ENCODE measurements at regions not wholly inside any gene's neighbourhood (a gene's known extent, or its start where the extent isn't known, plus 50 kb on each side); places are given as distances from the start of the nearest gene placed in this dataset.
A peak's percentile ranks its signal among the peaks of the same experiment; 100 is the strongest.
"Not testable (repeated sequence)": the region's sequence is repeated elsewhere in the genome, so short reads cannot be mapped to it uniquely, and the experiment has no call there.

DNA sequence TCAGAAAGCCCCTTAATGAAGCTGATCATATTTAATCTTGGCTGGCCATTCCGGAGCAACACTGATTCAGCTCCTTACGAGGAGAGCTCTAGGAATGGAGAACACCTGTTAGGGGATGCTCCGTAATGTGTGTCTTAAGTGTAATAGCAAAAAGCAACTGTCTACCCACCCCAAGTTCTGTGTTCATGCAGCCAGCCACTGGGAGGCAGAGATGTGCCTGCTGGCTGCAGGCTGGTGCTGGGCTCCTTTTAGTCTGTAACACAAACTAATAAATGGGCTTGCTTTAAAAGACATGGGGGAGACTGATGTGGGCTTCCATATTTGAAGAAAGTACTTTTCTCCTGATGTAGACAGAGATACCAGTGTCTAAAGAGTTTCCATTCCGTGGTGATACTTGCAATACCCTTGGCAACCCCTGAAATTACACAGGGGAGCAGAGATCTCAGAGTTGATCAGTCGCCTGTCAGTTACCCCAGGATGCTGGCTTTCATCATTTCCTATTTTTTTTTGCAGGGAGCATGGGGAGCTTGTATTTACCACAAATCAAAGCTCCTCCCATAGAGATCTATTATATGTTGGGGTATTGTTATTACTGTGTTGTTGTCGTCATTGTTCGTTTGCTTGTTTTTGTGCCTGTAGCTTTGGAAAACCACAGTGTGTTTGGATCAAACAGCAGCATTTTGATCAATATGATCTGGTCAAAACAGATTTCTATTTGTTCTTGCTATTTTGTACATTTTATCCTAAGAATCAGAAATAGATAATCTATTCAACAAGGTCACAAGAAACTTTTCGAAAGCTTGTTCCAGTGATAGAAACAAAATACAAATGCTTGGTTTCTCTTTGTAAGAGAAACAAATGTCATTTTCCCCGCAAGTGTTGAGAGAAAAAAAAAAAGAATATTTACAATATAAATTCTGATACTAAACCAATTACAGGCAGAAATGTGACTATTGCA is 65.8 kb downstream of the MTX3 start:
- DNase-seq, result peak; percentile 19

DNA sequence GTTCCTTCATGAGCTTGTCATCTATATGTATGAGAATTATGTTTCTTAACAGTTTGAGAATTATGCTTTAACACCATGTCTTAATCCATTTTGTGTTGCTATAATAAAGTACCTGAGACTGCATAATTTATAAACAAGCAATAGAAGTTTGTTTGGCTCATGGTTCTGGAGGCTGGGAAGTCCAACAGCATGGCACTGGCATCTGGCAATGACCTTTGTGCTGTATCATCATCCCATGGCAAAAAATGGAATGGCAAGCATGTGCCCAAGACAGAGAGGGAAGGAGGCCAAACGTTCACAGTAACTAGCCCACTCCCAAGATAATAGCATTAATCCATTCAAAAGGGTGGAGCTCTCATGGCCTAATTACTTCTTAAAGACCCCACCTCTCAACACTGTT is 67.6 kb downstream of the MTX3 start:
- DNase-seq, result no peak

DNA sequence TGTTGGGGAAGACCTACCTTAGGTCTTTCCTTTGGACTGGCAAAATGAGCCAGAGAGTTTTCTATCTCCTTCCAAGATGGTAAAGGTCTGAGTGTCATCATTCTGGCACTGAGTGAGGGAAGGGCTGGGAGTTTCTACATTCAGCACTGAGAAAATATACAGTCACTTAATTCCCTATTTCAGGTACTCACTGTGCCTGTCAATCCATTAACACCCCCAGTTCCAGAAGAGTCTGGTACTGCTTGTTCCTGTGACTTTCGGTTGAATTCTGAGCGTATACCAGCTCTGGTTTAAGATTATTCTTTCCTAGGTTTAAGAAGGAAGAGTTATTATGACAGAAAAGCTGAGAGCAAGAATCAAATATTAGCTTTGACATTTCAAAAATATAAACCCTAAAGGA is 68.4 kb downstream of the MTX3 start:
- DNase-seq, result no peak

DNA sequence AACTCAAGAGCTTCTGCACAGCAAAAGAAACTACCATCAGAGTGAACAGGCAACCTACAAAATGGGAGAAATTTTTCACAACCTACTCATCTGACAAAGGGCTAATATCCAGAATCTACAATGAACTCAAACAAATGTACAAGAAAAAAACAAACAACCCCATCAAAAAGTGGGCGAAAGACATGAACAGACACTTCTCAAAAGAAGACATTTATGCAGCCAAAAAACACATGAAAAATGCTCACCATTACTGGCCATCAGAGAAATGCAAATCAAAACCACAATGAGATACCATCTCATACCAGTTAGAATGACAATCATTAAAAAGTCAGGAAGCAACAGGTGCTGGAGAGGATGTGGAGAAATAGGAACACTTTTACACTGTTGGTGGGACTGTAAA is 83.6 kb downstream of the MTX3 start:
- DNase-seq, result not testable (repeated sequence)

DNA sequence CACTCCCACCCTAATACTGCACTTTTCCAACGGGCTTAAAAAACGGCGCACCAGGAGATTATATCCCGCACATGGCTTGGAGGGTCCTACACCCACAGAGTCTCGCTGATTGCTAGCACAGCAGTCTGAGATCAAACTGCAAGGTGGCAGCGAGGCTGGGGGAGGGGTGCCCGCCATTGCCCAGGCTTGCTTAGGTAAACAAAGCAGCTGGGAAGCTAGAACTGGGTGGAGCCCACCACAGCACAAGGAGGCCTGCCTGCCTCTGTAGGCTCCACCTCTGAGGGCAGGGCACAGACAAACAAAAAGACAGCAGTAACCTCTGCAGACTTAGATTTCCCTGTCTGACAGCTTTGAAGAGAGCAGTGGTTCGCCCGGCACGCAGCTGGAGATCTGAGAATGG is 88.5 kb downstream of the MTX3 start:
- DNase-seq, result not testable (repeated sequence)

DNA sequence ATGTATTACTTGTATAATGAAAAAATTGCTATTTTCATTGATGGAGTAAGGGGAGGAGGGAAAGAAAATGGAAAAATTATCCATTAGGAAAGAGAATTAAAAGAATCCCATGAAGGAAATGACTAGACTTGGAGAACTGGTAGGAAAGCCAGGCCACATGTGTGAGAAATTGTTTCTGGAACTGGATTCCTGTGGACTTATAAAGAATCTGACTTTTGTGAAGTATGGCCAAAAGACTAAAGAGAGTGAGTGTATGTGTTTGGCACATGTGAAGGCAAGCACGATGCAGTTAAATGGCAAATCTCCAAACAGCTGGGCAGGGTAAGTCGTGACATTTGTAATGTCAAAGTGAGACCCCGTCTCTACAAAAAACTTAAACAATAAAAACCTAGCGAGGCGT is 89.4 kb downstream of the MTX3 start:
- DNase-seq, result no peak

DNA sequence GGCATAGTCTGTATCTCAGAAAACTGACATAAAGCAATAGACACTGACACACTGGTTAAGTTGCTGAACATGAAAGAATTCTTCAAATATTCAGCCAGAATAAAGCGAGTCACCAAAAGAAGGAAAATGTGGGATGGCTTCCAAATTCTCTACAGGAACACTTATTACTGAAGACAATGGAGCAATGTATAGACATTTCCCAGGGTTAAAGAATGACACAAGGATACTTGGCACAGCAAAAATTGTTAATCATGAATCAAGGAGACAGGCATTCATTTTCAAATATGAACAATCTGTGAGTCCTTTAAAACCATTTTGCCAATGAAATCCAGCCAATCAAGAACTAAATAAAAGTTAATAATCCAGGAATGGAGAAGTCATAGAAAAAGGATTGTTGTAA is 92.5 kb downstream of the MTX3 start:
- no peak for DNase-seq

DNA sequence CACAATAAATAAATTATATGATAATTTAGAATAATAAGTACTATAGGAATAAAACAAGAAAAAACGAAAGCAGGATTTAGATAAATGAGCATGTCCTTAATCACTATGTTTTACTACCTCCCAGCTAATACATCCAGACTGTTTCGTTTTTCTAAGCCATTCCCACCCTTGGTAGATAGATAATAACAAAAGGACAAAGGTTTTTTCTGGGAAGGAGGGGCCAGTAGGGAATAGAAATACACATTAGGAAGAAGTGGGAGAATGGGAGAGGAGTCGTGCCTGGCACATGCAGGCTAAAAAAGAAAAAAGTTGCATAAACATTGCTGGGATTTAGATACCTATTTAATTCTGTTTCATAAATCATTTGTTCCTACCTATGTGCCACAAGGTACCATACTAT is 97.1 kb downstream of the MTX3 start:
- DNase-seq, result no peak

DNA sequence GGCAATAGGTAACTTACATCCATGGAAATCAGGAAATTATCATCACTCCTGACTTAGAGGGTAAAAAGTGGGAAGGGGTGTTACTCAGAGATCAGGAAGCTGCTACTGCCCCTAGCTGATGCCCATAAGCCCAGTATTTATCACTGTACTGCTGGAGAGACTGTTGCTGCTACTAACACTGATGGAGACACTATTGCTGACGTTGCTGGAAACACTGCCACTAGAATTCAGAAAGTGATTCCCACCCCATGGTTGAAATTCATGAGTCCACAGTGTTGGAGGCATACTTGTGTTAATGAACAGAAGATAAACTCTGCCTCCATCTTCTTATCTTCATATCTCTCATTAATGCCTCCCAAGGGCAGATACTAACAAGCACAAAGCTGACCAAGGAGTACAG is 97.6 kb downstream of the MTX3 start:
- no peak for DNase-seq

DNA sequence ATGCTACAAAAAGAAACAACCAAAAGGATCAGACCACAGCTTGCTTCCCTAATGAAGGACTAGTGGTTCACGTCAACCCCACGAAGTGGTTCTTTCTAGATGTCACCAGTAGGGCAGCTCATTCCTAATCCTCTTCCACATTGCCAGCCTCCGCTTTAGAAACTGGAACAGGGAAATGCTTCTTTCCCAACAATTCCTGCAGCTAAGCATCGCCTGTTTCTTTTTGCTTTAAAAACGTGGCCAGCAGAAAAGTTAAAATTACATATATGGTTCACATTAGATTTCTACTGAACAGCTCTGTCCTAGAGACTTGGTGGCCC is 100.2 kb downstream of the MTX3 start:
- no peak for DNase-seq

DNA sequence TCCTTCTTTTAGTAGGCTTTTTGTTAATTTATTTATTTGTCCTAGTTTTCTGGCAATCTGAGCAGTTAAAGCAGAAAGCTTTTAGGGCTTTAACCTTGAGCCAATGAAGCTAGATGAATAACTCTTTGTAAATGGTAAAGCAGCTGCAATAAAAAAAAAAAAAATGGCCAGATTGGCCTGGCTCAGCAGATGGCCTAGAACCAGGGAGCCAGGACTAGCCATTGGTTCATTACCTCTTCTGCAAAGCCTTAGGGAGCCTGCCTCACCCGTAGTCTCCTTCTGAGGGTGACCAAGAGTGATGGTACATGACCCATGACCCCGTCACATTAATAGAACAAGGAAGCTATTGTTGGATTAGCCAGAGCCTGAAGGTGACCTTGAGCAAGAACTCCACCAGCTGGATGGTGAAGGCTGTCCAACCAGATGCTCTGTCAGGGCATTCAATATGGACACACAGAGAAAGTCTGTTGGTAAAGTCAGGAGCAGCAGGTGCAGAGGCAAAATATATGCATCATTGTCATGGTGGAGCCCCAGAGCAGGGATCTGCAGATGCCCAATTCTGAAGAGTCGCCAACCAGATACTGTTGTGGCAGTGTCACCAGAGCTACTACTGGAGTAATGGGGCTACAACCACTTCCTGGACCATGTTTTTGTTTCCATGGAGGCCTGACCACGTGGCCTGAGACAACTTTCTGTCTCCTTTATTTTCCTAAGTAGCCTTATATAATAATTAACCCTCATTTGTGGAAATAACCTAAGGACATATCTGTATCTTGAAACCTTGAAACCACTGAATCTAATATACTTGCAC is 100.7 kb downstream of the MTX3 start:
- no peak for DNase-seq

DNA sequence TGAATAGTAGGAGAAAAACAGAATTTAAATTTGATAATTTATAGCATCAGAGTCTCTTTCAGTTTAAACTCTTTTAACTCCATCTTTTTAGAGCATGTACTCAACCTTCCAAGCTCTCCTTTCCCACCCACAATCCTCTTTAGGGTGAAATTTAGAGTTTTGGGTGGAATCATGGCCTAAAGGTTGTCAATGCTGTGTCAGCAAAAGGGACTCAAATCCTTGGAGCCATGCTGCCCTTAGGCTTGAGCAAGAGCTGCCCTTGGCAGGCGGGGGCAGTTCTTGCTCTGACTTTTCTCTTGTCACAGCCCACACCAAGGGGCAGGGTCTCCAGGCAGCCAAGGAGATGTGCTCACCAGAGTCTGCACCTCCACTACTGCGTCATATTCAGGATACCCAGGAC is 102.4 kb downstream of the MTX3 start:
- no peak for DNase-seq

DNA sequence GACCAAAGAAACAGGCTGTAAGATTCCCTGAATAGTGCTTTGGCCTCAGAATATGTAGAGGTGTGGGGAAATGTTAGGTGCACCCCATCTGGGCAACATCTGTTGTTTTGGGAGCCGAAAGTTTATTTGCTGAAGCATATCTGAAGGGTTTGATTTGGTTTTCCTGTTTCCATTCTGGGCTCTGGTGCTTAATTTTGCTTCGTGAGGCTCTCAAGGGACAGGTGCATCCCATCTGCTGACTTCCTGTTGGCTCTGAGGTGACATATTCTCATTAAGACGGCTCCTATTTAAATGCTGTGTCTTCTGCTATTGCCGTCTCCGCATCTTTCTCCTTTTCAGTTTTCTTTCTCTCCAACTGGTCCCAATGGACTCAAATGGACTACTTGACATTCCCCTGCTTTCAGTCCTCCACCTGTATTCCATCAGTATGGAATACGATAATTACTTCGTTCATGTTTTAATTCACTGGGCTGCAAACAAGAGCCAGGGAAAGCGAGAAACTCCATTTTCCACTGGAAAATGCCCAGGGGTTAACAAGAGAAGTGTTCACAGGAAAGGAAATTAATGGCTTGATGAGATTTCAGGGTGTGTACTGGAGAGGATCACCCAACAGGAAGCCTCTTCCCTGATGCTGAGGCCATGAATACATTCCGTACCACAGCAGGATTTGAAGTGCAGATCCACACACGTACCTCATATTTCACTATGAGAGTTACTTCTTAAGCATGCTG is 104.0 kb downstream of the MTX3 start:
- DNase-seq, result no peak

DNA sequence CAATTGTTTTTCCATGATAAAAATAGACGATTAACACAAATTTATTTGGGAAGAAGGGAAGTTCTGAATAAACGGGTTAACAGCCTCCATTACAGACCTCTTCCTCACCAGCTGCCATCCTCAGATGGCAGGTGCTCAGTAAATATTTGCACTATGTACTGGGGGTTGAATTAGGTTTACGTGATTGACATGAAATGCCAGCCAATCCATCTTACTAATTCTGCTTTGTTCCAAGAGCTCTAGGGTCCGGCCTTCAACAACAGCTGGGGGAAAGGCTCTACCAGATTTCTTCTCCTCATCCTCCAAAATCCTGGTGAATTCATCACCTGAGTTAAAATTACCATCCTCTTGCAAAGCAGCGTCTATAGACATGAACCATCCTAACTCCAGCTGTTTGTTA is 104.6 kb downstream of the MTX3 start:
- no peak for DNase-seq

DNA sequence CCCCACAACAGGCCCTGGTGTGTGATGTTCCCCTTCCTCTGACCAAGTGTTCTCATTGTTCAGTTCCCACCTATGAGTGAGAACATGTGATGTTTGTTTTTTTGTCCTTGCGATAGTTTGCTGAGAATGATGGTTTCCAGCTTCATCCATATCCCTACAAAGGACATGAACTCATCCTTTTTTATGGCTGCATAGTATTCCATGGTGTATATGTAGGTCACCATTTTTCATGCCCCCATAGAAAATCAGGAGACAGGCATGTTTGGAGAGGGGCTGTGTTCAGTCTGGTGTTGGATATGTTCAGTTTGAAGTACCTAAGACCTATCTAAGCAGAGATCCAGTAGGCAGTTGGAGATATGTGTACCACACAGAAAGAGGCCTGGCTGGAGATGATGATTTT is 111.2 kb downstream of the MTX3 start:
- DNase-seq, result not testable (repeated sequence)

DNA sequence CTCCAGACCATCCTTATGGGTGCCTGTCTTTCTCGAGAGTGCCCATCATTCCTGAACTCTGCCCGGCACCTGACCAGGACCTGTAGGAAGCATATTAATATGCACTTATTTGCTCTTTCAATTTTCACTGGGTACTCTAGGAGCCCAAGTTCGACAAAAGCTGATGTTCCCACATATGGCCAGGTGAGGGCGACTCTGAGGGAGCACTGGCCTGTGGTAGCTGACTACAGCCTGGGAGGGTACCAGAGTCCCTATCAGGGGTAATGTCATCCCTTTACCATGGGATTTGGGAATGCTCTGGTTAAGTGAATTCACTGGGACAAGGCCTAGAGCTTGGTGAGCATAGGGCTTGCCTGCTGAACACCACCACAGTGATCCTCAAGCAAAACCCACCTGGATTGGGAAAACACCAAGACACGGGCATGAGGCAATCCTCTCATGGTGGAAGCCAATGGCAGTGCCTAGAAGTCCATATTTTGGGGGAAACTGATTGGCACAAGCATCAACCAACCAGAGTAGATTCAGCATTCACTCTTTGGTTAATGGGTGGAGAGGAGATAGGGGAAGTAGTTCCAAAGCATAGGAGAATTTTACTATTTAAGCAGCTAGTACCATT is 112.2 kb downstream of the MTX3 start:
- DNase-seq, result no peak

DNA sequence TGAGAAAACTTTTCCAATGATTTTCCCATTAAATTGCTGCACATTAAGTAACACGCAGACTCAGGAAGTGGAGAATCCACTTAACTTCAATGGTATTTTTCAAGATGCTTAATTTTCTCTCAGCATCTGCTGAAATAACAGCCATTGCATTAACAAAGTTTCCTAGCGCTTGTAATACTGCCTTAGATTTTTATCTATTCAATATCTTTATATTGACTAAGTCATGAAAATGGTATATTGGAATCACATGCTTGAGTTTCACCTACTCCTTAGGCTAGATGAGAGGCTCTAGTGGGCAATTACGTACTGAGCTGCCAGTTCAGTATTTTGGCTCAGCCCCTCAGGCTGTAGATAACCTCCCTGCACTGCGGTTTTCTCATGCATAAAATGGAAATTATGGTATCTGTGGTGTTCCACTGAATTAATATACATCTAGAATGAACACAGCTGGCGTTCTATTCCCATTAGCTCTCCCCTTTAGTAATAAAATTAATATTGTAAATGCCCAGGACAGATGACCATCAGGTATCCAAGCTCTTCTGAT is 112.9 kb downstream of the MTX3 start:
- no peak for DNase-seq

DNA sequence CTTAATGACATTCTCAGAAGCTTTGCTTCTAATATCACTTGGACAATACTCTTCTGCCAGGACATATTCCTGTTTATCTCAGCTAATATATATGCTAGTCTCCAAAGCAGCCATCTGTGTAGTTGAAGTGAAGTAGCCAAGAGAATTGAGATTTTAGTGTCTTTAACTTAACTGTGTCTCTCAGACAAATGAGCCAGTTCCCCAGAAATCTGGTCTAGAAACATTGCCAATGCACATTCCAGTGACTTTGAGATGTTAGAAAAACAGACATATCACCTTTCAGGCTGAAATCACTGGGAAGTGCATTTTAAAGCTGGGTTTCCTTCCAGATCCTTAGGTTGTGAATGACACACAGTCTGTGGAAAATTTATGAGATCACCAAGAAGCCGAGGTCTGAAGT is 114.6 kb downstream of the MTX3 start:
- DNase-seq, result no peak

DNA sequence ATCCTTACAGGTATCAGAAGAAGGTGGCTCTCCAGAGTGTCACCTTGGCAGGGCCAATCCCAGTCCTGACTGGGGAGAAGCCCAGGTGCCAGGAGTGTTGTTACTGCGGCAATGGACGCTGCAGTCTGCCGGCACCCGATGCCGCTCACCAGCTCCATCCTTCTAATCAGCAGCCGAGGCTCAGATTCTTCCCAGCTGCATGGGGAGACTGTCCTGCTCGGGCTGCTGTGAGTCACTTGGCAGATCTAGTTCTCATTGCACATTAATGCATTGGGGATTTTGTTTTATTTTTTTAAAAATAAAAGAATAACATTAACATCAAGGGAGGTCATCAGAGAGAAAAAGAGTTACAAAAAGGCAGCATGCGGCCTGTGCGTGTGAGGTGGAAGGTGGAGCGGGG is 115.8 kb downstream of the MTX3 start:
- DNase-seq, result no peak

DNA sequence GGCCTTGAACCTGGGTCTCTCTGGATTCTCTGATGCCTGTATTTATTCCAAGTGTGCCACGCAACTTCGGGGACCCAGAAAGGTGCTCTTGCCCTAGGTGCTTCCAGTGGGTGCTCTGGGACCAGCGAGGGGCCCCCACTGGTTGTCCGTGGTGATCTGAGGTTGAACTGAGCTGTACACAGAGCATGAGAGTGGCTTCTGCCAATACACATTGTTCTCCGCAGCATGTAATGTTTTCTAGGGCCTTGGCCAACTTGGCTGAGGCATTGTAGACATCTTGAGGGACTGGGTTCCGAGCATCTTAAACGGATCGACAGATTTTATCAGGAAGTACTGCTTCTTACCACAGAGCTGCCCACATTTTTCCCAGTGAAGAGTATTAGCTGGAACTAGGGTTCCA is 117.9 kb downstream of the MTX3 start:
- no peak for DNase-seq

DNA sequence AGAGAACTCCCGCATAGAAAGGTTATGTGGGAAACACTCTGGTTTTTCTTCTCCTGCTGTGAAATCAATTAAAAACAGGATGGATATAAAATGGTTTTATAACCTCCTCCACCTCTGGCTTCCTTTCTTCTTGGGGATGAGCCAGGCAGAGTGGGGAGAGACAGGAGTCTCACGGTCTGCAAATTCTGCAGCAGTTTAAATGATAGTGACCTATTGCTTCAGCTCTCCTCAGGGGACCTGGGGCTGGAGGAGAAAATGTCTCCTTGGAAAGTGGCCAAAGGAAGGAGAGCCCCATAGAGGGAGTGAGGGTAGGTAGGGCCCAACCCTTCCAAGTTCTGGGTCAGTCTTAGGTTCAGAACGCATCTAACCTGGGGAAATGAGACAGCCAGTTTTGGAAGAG is 118.8 kb downstream of the MTX3 start:
- no peak for DNase-seq

DNA sequence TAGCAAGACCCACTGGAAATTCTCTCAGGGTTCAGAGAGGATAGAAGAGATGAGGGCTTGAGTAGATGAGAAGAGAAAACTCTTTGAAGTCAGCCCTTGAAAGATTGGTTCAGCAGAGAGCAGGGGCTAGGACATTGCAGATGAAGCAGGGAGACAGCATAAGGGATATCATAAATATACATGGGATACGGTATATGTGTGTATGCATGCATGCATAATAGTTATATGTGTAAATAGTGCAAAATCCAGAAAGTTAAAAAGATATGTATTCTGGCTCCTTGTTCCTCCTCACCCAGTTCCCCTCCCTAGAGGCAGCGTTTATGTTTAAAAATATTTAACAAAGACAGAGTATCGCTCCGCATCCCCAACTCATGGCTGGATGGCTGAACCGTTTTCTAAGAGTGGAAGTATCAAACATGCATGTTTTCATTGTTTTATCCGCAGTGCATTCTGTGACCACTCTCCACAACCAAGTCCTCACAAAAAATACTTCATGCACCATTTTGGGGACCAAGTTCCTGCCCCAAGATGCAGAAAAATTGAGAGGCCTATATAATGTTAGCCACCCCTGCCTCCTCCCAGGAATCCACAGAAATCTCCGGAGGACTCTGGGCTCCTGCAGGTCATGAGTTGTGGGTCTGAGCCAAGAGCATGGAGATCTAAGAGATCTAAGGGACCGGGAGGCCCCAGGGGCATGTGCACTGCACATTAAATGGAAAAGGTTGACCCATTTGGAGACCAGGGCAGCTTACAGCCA is 119.5 kb downstream of the MTX3 start:
- DNase-seq, result no peak

All from CD4-positive, alpha-beta T cell treated with Interleukin-15 for 1 hour (primary cell).